SK-N-SH (cell line): ENCODE measurements at regions not wholly inside any gene's neighbourhood (a gene's known extent, or its start where the extent isn't known, plus 50 kb on each side); places are given as distances from the start of the nearest gene placed in this dataset.

Experiments
- CTCF ChIA-PET: fragments of 300-600, 350-600 bp; formaldehyde crosslinking; extraction: SDS; loops from one replicate; lab custom pipeline; 2021; lab: Yijun Ruan, JAX
- POLR2A ChIA-PET: fragments of 350-600 bp; sonication (Branson Sonifier 250); formaldehyde crosslinking; extraction: SDS; loops from one replicate; lab custom pipeline; 2020; ENCODE audit warnings: antibody characterized with exemption, inconsistent platforms; lab: Yijun Ruan, JAX
- DNase-seq: peaks from one replicate; pipeline ENCODE4 v3.0.0; 2012
- H2AFZ ChIP-seq: fragments of 200-600 bp; sonication (generic); 2 replicates; pipeline ENCODE4 v1.8.1; 2016; ENCODE audit warnings: antibody characterized with exemption, mild to moderate bottlenecking, low read depth
- H3F3A ChIP-seq: fragments of 200-600 bp; sonication (generic); replicated peaks from 2 replicates; pipeline ENCODE3; 2016; ENCODE audit warnings: antibody characterized with exemption, mild to moderate bottlenecking; ENCODE audit not compliant: insufficient read depth
- H3K27ac ChIP-seq, 2 experiments: fragments of 200-500 bp in 1 of 2; fragments of 200-600 bp in 1 of 2; sonication (Bioruptor generic) in 1 of 2; sonication (generic), shearing (Covaris generic) in 1 of 2; 2 replicates each; pipeline versions ENCODE4 v1.5.1 to v1.6.1; 2014 to 2016; ENCODE audit warnings: low read depth in 2 of 2, inconsistent platforms in 1 of 2, low read length in 1 of 2, mild to moderate bottlenecking in 1 of 2, mixed read lengths in 1 of 2
- H3K27me3 ChIP-seq: fragments of 200-600 bp; sonication (generic), shearing (Covaris generic); 2 replicates; pipeline ENCODE4 v1.6.1; 2016; ENCODE audit warnings: mixed run types; ENCODE audit not compliant: insufficient read depth
- H3K36me3 ChIP-seq, 2 experiments: fragments of 200-500 bp in 1 of 2; fragments of 200-600 bp in 1 of 2; sonication (Bioruptor generic) in 1 of 2; sonication (generic) in 1 of 2; replicated peaks in 1 of 2; 2 replicates each; pipeline versions ENCODE3 to v1.5.1; 2014 to 2016; ENCODE audit warnings: low read length in 1 of 2, mild to moderate bottlenecking in 1 of 2; ENCODE audit not compliant: insufficient read depth in 2 of 2, control insufficient read depth in 1 of 2
- H3K4me1 ChIP-seq, 2 experiments: fragments of 200-500 bp in 1 of 2; fragments of 200-600 bp in 1 of 2; sonication (Bioruptor generic) in 1 of 2; sonication (generic), shearing (Covaris generic) in 1 of 2; 2 replicates each; pipeline versions ENCODE4 v1.5.1 to v1.6.1; 2014 to 2016; ENCODE audit warnings: low read depth in 1 of 2, low read length in 1 of 2, mixed run types in 1 of 2; ENCODE audit not compliant: insufficient read depth in 2 of 2, control insufficient read depth in 1 of 2
- H3K4me2 ChIP-seq: fragments of 200-600 bp; sonication (generic), shearing (Covaris generic); 2 replicates; pipeline ENCODE4 v1.6.1; 2017; ENCODE audit warnings: mixed run types
- H3K4me3 ChIP-seq, 2 experiments: fragments of 200-500 bp in 1 of 2; fragments of 200-600 bp in 1 of 2; sonication (Bioruptor generic) in 1 of 2; sonication (generic), shearing (Covaris generic) in 1 of 2; 2 replicates each; pipeline versions ENCODE4 v1.5.1 to v1.8.1; 2014 to 2016; ENCODE audit warnings: low read depth in 2 of 2, inconsistent platforms in 1 of 2, low read length in 1 of 2, mild to moderate bottlenecking in 1 of 2, mixed read lengths in 1 of 2, moderate library complexity in 1 of 2
- H3K79me2 ChIP-seq: fragments of 200-600 bp; sonication (generic); 2 replicates; pipeline ENCODE4 v1.8.1; 2017; ENCODE audit warnings: mild to moderate bottlenecking; ENCODE audit not compliant: insufficient read depth
- H3K9ac ChIP-seq: fragments of 200-600 bp; sonication (generic); 2 replicates; pipeline ENCODE4 v1.6.1; 2017; ENCODE audit warnings: mixed run types
- H3K9me2 ChIP-seq: fragments of 200-600 bp; sonication (generic); 2 replicates; pipeline ENCODE4 v1.6.1; 2017; ENCODE audit warnings: mixed run types
- H3K9me3 ChIP-seq: fragments of 200-600 bp; sonication (generic); 2 replicates; pipeline ENCODE4 v1.6.1; 2017; ENCODE audit warnings: mixed run types, mild to moderate bottlenecking, moderate library complexity
- H4K20me1 ChIP-seq: fragments of 200-600 bp; sonication (generic); 2 replicates; pipeline ENCODE4 v1.6.1; 2017; ENCODE audit warnings: mild to moderate bottlenecking, mixed run types; ENCODE audit not compliant: insufficient read depth
- CTCF ChIP-seq: fragments of 200-600 bp; sonication (generic); IDR thresholded peaks from 2 replicates; pipeline ENCODE4 v1.6.1; 2017; ENCODE audit warnings: antibody characterized with exemption, mild to moderate bottlenecking, moderate library complexity
- EP300 ChIP-seq, 2 experiments: IDR thresholded peaks; 2 replicates each; pipeline versions ENCODE4 v1.4.0 to v1.6.1; 2012; ENCODE audit warnings: borderline replicate concordance in 1 of 2, low read depth in 1 of 2, low read length in 1 of 2
- FOXM1 ChIP-seq: IDR thresholded peaks from 2 replicates; pipeline ENCODE4 v1.4.0; 2012; ENCODE audit warnings: low read depth, mild to moderate bottlenecking
- GABPA ChIP-seq: IDR thresholded peaks from 2 replicates; pipeline ENCODE4 v1.4.0; 2012; ENCODE audit warnings: low read depth, mild to moderate bottlenecking
- JUND ChIP-seq: IDR thresholded peaks from 2 replicates; pipeline ENCODE4 v1.4.0; 2012
- MAX ChIP-seq: IDR thresholded peaks from 2 replicates; pipeline ENCODE4 v1.4.0; 2012; ENCODE audit warnings: low read depth
- NFIC ChIP-seq: IDR thresholded peaks from 2 replicates; pipeline ENCODE4 v1.4.0; 2012; ENCODE audit warnings: borderline replicate concordance
- RAD21 ChIP-seq: IDR thresholded peaks from 2 replicates; pipeline ENCODE4 v1.6.1; 2012; ENCODE audit warnings: mild to moderate bottlenecking, low read length
- RCOR1 ChIP-seq: fragments of 150-350 bp; IDR thresholded peaks from 2 replicates; pipeline ENCODE4 v1.6.1; 2017; ENCODE audit warnings: antibody characterized with exemption, low read length
- REST ChIP-seq: IDR thresholded peaks from 2 replicates; pipeline ENCODE4 v1.6.1; 2012; ENCODE audit warnings: mild to moderate bottlenecking, low read depth, low read length, moderate library complexity
- RFX5 ChIP-seq: IDR thresholded peaks from 2 replicates; pipeline ENCODE4 v1.6.1; 2012; ENCODE audit warnings: mild to moderate bottlenecking, improper control_type of control experiment, low read length
- SIN3A ChIP-seq: IDR thresholded peaks from 2 replicates; pipeline ENCODE4 v1.6.1; 2012; ENCODE audit warnings: low read depth, mild to moderate bottlenecking, low read length, moderate library complexity, borderline replicate concordance
- TEAD4 ChIP-seq: IDR thresholded peaks from 2 replicates; pipeline ENCODE4 v1.4.0; 2012; ENCODE audit warnings: mild to moderate bottlenecking, borderline replicate concordance; ENCODE audit not compliant: insufficient read depth
- USF2 ChIP-seq: fragments of 150-350 bp; IDR thresholded peaks from 2 replicates; pipeline ENCODE4 v1.6.1; 2017; ENCODE audit warnings: antibody characterized with exemption, low read length, low read depth, borderline replicate concordance
- YY1 ChIP-seq: IDR thresholded peaks from 2 replicates; pipeline ENCODE4 v1.4.0; 2012; ENCODE audit warnings: low read depth, mild to moderate bottlenecking
- ZBTB33 ChIP-seq: IDR thresholded peaks from 2 replicates; pipeline ENCODE4 v1.4.0; 2012; ENCODE audit warnings: low read depth, borderline replicate concordance
- WGBS: methylation state at CpG from one replicate; pipeline ENCODE4 v1.1.6; 2017; ENCODE audit warnings: low lambda C conversion rate; 5-methylcytosine and 5-hydroxymethylcytosine counted together

GRCh38 chr1:10915594-10915993, 96.9 kb upstream of the TARDBP start (continued):
- no peak for TF ChIP-seq REST
- TF ChIP-seq YY1, result no peak

- Histone ChIP-seq H2AFZ (no peak overlapping the region), H3K4me1 (peaks cover 0 to 5% of the 10 kb centered on the region in 2 experiments; a peak in 1 of 4 replicates), H3F3A (no peaks in the 10 kb centered on the region), H3K4me3 (no peak overlapping the region), H3K27ac (no peak overlapping the region), H3K27me3 (no peaks in the 10 kb centered on the region), H3K4me2 (no peak overlapping the region), H3K9me2 (no peaks in the 10 kb centered on the region), H3K36me3 (no peaks in the 10 kb centered on the region), H3K79me2 (no peaks in the 10 kb centered on the region), H3K9me3 (no peaks in the 10 kb centered on the region), H4K20me1 (no peaks in the 10 kb centered on the region), H3K9ac (no peak overlapping the region)
- ChIA-PET CTCF (no interaction called here), POLR2A (no interaction called here)
- TF ChIP-seq RCOR1, result no peak
- TF ChIP-seq SIN3A, result no peak
- no peak for TF ChIP-seq NFIC
- TF ChIP-seq GABPA, result no peak
- 82% methylated on average over 1 of the region's 5 CpGs for WGBS
- DNase-seq, result no peak
These were observed 96.1 kb upstream of the TARDBP start for GRCh38 chr1:10916311-10916710.

GRCh38 chr1:10916991-10917390, 95.5 kb upstream of the TARDBP start:
- CTCF ChIA-PET, result interaction anchor here (0.6 to 1.2 kb wide), 2 partner anchors 16 to 76 kb away, joined by 3 read pairs; no protein-coding TSS in a partner anchor
- POLR2A ChIA-PET, result no interaction called here

More at GRCh38 chr1:10916991-10917390, 95.5 kb upstream of the TARDBP start:
- H4K20me1 ChIP-seq, result no peaks in the 10 kb centered on the region
- H3K27ac ChIP-seq, result no peak overlapping the region
- H3K4me1 ChIP-seq, result no peaks in the 10 kb centered on the region; a peak in 1 of 4 replicates
- no peaks in the 10 kb centered on the region for H3K36me3 ChIP-seq
- no peaks in the 10 kb centered on the region for H3F3A ChIP-seq
- H3K9ac ChIP-seq, result no peak overlapping the region
- DNase-seq, result no peak
- 79% methylated on average over 10 of the region's 10 CpGs for WGBS
- H3K9me2 ChIP-seq, result no peaks in the 10 kb centered on the region
- H2AFZ ChIP-seq, result no peak overlapping the region
- TF ChIP-seq ZBTB33, result no peak
- TF ChIP-seq FOXM1, result no peak
- no peak for TF ChIP-seq EP300 (IDR thresholded peaks at IDR 0.05; ENCODE audit: borderline replicate concordance in 1 of 2, low read depth in 1 of 2, low read length in 1 of 2)
- TF ChIP-seq JUND, result no peak
- no peak for TF ChIP-seq RAD21
- no peak for TF ChIP-seq TEAD4
- no peak for TF ChIP-seq CTCF
- no peak for TF ChIP-seq RFX5
- no peak for TF ChIP-seq USF2
- no peak for TF ChIP-seq MAX
- H3K79me2 ChIP-seq, result no peaks in the 10 kb centered on the region
- no peak overlapping the region for H3K4me2 ChIP-seq
- no peaks in the 10 kb centered on the region for H3K9me3 ChIP-seq
- H3K4me3 ChIP-seq, result no peak overlapping the region
- H3K27me3 ChIP-seq, result no peaks in the 10 kb centered on the region
